ENCODE measurements at regions not wholly inside any gene's neighbourhood (a gene's known extent, or its start where the extent isn't known, plus 50 kb on each side); places are given as distances from the start of the nearest gene placed in this dataset.

DNA sequence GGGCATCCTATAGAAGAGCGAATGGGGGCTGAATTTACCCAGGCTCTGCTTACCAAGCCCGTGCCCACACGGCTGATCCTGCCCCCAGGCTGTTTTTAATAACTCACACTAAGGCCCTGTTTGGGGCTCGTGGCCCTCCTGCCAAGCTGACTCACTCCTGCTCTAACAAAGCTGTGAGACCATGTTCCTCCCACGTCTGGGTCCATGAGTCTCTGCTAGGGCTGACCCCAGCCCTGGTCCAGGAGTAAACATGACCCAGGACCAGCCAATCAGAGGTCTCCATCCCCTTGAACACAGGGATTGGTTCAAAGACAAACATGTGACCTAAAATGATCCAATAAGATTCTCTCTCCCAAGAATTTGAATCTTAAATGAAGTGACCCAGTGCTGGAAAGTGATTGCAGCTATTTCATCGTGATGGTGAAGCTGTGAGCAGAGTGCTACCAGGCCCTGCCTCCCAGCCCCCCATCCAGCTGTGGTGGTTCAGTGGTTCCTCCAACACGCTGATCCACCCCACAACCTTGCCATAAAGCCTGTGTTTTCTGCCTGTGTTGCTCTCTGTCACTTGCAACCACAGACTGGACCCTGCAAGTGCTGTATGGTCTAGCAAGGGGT lies 57.2 kb downstream of the C16orf82 start:
- DNase-seq = no peak

DNA sequence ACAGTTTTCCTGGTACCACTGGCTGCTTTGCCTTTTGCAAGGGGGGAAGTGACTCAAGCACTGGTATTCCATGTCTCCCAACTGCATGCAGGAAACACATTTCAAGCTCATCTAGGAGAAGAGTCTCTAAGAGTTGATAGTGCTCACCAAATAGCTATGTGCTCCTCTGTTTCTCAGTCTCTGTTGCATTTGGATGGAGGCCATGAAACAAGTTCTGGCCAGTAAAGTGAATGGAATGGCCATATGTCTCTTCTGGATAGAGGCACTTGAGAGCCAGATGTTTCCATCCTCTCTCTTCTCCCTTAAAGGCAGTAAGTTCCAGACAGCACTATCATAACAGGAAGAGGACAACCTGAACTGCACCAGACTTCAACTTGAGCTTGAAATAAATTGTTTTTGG lies 60.6 kb downstream of the C16orf82 start:
- no peak for DNase-seq

DNA sequence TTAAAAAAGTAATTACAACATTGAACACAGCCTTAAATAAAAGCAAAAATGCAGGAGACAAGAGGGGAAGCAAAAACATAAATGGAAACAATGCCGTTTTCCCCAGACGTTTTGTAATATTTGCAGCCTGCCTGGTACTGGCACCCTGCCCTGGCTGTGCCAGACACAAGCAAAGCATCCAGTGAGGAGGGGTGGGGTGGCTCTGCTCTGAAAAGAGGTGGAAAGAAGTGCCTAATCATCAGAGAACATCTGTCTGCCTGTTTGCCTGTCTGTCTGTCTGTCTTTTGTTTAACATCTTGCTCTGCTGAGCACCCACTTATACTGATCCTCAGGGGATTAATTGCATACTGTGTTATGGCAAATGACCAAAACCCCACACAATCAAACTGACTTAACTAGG lies 62.7 kb downstream of the C16orf82 start:
- peak; percentile 21 to 24 for DNase-seq

DNA sequence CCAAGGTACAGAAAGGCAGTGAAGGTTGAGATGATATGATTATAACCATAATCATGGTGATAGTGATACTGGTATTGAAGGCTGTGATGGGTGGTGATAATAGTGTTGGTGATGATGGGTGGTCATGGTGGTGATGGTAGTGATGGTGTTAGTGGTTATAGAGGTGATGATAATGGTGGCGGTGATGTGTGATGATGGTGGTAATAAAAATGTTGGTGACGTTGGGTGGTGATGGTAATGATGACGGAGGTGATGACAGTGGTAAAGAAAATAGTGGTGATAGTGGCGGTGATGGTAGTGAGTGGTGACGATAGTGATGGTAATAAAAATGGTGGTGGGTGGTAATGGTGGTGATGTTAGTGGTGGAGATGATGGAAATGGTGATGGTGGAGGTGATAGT lies 65.1 kb upstream of the KDM8 start:
- DNase-seq = no peak

DNA sequence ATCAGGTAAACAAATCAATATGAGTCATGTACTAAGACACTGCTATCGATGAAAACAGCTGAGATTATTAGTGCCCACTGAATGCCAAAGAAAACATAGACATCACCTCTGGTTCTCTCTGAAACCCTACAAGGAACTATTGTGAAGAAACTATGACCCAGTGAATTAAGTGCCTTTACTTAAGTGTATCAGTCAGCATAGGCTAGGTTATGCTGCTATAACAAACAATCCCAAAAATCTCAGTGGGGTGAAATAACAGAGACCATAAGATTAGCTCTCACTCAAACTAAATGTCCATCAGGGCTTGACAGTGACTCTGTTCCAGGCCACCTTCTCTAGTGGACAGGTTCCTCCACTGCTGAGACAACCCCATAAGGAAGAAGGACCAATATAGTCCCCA lies 57.7 kb upstream of the KDM8 start:
- no peak for DNase-seq

DNA sequence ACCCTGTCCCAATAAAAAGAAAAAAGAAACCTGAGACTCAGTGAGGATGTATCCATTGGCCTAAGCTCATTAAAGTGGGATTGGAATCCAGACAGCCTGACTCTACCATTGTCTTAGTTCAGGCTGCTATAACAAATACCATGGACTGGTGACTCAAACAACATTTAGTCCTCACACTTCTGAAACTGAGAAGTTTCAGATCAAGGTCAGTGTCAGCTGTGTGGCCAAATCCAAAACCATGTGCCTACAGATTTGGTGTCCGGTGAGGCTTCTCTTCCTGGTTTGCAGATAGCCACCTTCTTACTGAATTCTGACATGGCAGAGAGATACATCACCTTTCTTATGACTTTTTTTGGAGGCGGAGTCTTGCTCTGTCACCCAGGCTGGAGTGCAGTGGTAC lies 53.3 kb upstream of the KDM8 start:
- DNase-seq = no peak

DNA sequence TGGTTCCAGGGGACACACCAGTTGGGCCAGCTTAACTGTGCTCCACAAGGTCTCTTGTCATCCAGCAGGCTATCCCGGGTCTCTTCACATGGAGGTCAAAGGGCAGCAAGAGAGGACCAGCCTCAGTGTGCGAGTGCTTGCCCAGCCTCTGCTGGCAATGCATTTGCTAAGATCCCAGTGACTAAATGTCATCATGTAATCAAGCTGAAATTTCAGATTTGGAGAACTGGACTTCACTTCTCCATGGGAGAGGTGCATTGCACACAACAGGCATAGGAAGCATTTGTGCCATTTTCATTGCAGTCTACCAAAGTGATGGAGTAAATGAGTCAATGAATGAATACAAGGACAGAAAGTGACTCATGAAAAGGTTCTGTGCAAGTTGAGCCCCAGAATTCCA lies 51.2 kb upstream of the KDM8 start:
- DNase-seq = no peak

DNA sequence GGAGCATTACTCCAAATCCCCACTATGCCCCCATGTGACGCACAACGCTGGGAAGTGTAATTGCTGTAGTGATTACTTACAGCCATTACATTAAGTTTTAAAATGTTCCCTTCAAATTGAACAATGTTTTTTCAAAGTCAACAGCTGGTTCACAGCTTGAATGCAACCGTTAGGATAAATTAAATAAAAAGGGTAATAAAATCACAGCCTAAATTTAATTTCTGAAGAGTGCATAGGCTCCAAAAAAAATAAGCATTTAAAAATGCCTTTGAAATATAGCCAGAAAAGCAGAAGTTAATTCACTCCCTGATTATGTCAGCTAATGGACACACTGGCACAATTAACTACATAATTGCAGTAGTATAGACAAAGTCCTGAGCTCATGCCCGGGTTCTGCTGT lies 50.5 kb upstream of the KDM8 start:
- no peak for DNase-seq
